ENCODE measurements at regions not wholly inside any gene's neighbourhood (a gene's known extent, or its start where the extent isn't known, plus 50 kb on each side); places are given as distances from the start of the nearest gene placed in this dataset.

- TF ChIP-seq GTF2F1 (IDR thresholded peaks at IDR 0.05; ENCODE audit: low read depth, low read length) (no peak), TAF1 (IDR thresholded peaks at IDR 0.05; ENCODE audit: control insufficient read depth, extremely low read depth, insufficient read depth, low read length, severe bottlenecking) (no peak)
Observed at GRCh38 chr2:15092181-15092580, 459.7 kb downstream of the LRATD1 start.

Measured in K562 (cell line).